ENCODE measurements at regions not wholly inside any gene's neighbourhood (a gene's known extent, or its start where the extent isn't known, plus 50 kb on each side); places are given as distances from the start of the nearest gene placed in this dataset.

- TF ChIP-seq, protein P1, sequence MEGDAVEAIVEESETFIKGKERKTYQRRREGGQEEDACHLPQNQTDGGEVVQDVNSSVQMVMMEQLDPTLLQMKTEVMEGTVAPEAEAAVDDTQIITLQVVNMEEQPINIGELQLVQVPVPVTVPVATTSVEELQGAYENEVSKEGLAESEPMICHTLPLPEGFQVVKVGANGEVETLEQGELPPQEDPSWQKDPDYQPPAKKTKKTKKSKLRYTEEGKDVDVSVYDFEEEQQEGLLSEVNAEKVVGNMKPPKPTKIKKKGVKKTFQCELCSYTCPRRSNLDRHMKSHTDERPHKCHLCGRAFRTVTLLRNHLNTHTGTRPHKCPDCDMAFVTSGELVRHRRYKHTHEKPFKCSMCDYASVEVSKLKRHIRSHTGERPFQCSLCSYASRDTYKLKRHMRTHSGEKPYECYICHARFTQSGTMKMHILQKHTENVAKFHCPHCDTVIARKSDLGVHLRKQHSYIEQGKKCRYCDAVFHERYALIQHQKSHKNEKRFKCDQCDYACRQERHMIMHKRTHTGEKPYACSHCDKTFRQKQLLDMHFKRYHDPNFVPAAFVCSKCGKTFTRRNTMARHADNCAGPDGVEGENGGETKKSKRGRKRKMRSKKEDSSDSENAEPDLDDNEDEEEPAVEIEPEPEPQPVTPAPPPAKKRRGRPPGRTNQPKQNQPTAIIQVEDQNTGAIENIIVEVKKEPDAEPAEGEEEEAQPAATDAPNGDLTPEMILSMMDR (IDR thresholded peaks at IDR 0.05) = no peak
- TF ChIP-seq POLR2A (IDR thresholded peaks at IDR 0.05; ENCODE audit: low read length) = no peak
These were observed 890.5 kb downstream of the UQCRFS1 start for GRCh38 chr19:28322491-28322890.

All from A549 (cell line).